HG03354 (cell line): ENCODE measurements at regions not wholly inside any gene's neighbourhood (a gene's known extent, or its start where the extent isn't known, plus 50 kb on each side); places are given as distances from the start of the nearest gene placed in this dataset.
"Not testable (repeated sequence)": the region's sequence is repeated elsewhere in the genome, so short reads cannot be mapped to it uniquely, and the experiment has no call there.

Experiments used
- ATAC-seq: cut with Tn5 transposase; IDR thresholded peaks from one replicate; pipeline ENCODE4 v1.9.1; 2021; ENCODE audit warnings: mild to moderate bottlenecking; ENCODE audit not compliant: unreplicated experiment, poor library complexity, severe bottlenecking

DNA sequence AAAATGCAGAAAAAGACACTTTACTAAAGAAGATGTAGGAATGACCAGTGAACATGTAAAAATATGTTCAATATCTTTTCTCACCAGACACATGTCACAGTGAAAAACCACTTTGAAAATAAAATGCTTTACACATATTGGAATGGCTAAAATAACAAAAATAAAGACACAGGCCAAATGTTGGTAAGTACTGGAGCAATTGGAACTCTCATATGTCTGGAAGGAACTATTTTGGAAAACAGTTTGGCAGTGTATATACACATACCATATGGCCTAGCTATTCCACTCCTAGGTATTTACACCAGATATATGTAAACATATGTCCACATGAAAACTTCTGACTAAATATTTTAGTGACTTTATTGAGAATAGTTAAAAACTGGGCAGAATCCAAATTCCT, 927.2 kb downstream of the BRINP3 start:
- ATAC-seq = no peak

DNA sequence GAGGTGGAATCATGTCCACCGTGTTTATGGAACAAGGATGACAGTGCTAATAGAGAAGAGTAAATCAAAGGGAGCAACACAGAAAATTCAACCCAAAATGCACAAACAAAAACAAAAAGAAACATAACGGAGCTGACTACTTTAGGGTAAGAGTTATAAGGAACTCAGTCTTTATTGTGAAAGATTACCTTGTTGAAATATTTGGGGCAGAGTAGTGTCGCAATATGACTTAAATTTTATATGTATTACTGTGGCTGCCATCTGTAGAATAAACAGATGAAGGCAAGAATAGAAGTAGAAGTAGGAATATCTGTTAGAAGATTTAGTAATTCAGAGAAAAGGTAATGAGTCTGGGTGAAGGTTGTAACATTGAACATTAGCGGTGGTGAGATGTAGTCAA, 913.9 kb downstream of the BRINP3 start:
- ATAC-seq = no peak

- no peak for ATAC-seq
Measured at GRCh38 chr1:189567890-189568289, 909.8 kb downstream of the BRINP3 start.

- no peak for ATAC-seq
Measured at GRCh38 chr1:189596197-189596596, 881.5 kb downstream of the BRINP3 start.

DNA sequence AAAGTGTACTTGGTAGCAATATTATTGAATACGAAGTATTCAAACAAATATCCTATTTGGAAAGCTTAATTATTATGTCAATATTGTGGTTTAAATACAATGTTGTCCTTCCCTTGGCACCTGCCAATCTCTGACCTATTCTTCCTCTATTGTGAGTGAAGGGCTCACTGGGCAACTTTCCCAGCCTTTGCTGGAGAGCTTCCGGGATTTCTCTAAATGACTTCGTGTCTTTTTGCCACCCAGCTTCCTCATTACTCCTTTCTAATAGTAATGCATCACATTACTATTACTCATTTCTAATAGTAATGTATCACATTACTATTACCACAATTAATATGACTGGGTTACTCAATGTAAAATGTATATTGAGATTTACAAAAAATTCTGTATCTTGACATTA, 880.6 kb downstream of the BRINP3 start:
- no peak for ATAC-seq

DNA sequence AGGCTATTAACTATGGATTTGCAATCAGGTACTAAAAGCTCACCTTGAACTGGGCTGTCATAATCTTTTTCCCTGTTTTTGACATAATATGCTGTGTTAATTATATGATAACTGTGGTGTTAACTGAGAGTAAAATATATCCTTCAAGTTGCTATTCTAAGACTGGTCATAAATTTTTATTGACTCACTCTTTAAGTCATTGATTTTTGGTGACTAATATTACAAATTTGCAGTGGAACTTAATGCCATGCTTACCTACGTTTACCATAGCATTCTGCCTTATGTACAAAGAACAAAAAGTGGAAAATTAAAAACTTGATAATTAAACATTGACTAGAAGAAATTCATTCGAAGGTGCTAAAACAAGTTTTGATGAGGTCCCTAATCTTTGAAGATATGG, 872.4 kb downstream of the BRINP3 start:
- no peak for ATAC-seq

GRCh38 chr1:189606047-189606446, 871.6 kb downstream of the BRINP3 start:
- ATAC-seq = no peak

GRCh38 chr1:189606795-189607476, 870.7 kb downstream of the BRINP3 start:
- ATAC-seq = no peak

GRCh38 chr1:189607477-189608096, 870.1 kb downstream of the BRINP3 start:
- no peak for ATAC-seq

DNA sequence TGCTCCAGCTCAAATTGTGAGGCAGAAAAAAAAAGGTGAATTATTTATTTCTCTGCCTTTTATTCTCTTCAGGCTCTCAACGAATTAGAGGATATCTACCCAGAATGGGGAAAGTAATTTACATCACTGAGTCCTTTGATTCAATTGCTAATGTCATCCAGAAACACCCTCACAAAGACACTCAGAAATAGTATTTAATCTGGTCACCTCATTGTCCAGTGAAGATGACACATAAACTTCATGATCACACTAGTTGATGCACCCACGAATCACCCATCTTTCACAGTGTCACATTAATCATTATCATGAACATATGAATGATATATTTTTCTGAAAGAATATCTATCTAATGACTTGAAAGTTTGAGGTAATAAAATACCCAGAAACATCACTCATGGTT, 868.5 kb downstream of the BRINP3 start:
- no peak for ATAC-seq

DNA sequence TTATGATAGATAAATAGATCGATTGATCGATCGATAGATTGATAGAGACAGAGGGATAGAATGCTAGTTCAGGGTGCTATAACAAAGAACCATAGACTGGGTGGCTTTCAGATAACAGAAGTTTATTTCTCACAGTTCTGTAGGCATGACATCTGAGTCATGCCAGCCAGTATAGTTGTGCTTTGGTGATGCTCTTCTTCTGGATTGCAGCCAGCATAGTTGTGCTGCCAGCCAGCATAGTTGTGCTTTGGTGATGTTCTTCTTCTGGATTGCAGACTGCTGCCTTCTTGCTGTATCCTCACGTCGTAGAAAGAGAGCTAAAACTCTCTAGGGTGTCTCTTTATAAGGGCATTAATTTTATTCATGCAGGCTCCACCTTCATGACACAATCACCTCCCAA, 860.8 kb downstream of the BRINP3 start:
- ATAC-seq = no peak

DNA sequence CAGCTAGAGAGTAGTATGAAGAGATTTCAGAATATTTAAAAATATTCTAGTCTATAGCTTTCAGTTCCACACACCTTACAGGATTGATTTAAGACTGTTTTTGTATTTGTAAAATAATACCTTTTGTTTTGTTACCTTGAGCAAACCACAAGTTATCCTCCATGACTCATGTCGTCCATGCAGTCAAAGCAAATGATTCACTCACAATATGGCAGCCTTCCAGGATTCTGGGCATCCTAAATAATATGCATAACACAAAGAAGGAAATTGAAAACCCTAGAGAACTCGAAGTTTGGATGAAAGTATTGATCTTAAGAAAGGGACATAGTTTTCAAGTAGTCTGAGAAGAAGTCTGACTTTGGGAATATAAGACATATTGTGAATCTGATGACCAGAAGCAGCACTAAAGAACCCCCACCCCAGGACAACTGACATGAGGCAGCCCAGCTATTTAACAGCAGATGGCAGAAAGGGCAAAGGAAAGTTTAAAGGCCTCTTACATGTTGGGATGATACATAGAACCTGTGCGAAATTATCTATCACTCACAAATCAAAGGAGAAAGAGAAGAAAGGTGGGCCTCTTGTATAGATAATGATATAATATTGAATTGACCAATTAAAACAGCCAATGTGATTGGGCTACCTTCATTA, 857.9 kb downstream of the BRINP3 start:
- no peak for ATAC-seq

- ATAC-seq = no peak
Measured at GRCh38 chr1:189620471-189620870, 857.2 kb downstream of the BRINP3 start.

- no peak for ATAC-seq
Measured at GRCh38 chr1:189623336-189623735, 854.3 kb downstream of the BRINP3 start.

DNA sequence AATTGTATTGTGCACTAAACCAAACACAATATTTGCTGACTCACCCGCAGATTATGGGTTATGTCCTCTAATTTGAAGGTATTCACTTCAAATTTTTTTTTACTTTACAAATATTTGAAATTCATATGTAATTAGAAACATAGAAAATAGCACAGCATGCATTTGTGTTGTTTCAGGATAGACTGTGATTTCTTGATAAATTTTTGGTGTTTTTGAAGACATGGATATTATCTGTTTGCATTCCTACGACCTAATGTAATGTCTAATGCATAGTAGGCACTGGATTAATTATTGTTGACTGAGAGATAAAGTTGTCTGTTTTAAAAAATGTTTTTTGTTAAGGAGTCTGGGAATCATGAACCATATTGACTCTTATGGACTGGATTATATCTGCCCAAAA, 850.2 kb downstream of the BRINP3 start:
- ATAC-seq = no peak

DNA sequence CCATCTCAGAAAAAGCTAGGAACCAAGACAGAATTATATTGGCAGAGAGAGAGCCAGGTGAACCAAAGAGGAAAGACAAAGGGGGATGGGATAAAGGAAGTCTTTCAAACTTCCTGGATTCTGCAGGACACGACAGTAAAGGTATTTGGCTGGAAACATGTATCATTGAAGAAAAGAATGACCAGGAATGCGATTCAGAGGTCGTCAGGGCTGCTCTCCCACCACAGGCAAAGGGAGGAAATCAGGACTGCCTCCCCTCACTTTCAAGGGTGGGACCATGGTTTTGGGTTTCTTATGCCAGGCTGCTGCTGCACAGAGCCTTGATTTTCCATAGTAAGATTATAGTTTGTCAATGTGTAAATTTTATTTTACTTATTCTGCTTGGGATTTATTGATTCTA, 848.8 kb downstream of the BRINP3 start:
- no peak for ATAC-seq

- no peak for ATAC-seq
Measured at GRCh38 chr1:189633658-189634057, 844.0 kb downstream of the BRINP3 start.

- no peak for ATAC-seq
Measured at GRCh38 chr1:189637041-189637440, 840.6 kb downstream of the BRINP3 start.

DNA sequence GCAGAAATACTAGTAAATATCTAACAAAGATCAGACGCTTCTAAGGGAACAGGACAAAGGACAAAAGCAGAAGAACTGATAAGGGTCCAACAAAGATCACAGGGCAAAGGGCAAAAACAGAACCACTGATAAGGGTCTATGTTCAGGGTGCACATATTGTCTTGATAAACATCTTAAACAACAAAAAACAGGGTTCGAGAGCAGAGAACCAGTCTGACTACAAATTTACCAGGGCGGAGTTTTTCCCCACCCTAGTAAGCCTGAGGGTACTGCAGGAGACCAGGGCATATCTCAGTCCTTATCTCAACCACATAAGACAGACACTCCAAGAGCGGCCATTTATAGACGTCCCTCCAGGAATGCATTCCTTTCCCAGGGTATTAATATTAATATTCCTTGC, 833.5 kb downstream of the BRINP3 start:
- ATAC-seq = not testable (repeated sequence)

DNA sequence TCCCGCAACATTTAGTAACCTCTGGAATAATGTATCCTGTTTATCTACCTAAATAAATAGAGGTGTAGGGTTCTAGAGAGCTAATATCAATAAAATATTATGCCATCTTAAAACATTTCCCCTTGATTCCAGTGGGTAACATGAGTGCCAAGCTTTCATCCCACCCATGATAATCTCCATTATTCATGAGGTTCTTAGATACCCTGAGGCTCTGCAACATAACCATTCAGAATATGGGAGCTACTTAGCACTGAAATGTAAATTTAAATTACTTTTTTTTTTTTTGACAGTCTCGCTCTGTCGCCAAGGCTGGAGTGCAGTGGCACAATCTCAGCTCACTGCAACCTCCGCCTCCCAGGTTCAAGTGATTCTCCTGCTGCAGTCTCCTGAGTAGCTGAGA, 832.7 kb downstream of the BRINP3 start:
- ATAC-seq = no peak

DNA sequence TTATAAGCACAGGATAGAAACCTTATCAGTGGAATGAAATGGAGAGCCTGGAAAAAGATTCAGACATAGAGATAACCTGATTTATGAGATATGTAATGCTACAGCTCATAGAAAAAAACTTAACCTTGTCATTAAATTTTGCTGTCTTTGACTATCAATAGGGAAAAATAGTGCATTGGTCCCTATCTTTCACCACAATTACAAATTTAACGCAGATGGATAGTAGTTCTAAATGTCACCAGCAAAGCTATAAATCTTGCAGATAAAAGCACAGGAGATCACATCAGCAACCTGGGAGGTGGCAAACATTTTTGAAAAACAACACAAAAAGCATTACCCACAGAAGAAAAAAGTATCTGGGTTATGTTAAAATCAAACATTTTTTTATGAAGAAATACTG, 831.6 kb downstream of the BRINP3 start:
- ATAC-seq = no peak
